IMR-90 (cell line): ENCODE measurements at regions not wholly inside any gene's neighbourhood (a gene's known extent, or its start where the extent isn't known, plus 50 kb on each side); places are given as distances from the start of the nearest gene placed in this dataset.

Source experiments
- ATAC-seq: fragments of 200-7000 bp; cut with Tn5 transposase; 2 replicates; pipeline ENCODE4 v1.9.1; 2020; ENCODE audit warnings: low read depth, mild to moderate bottlenecking, moderate library complexity
- BruUV-seq: library from RNA; stranded (reverse); fragments of 400-500 nt; replicated peaks from 2 replicates; lab custom pipeline; 2021; lab: Mats Ljungman, UMichigan
- CTCF ChIA-PET: fragments of 300-600 bp; formaldehyde crosslinking; extraction: SDS; loops from one replicate; lab custom pipeline; 2021; ENCODE audit warnings: antibody characterized with exemption; lab: Yijun Ruan, JAX
- POLR2A ChIA-PET: fragments of 300-600 bp; sonication (Branson Sonifier 250); formaldehyde crosslinking; loops from one replicate; lab custom pipeline; 2022; ENCODE audit warnings: antibody characterized with exemption; ENCODE audit not compliant: unreplicated experiment; lab: Charles Lee
- DNase-seq: peaks from one replicate; pipeline ENCODE4 v3.0.0; 2013
- H2AFZ ChIP-seq: replicated peaks from 2 replicates; pipeline ENCODE3; 2013; ENCODE audit warnings: low read length, mild to moderate bottlenecking; ENCODE audit not compliant: poor library complexity
- H2AK5ac ChIP-seq: 2 replicates; pipeline ENCODE4 v1.6.1; 2013; ENCODE audit warnings: low read depth, low read length, inconsistent platforms
- H2AK9ac ChIP-seq: replicated peaks from 2 replicates; pipeline ENCODE3; 2013; ENCODE audit warnings: mild to moderate bottlenecking, low read depth, low read length, moderate library complexity; ENCODE audit not compliant: poor library complexity
- H2BK120ac ChIP-seq: 2 replicates; pipeline ENCODE4 v1.6.1; 2013; ENCODE audit warnings: low read depth, low read length, inconsistent platforms
- H2BK15ac ChIP-seq: 3 replicates; pipeline ENCODE4 v1.6.1; 2013; ENCODE audit warnings: low read depth, low read length, inconsistent platforms
- H2BK20ac ChIP-seq: 2 replicates; pipeline ENCODE4 v1.6.1; 2013; ENCODE audit warnings: low read depth, mild to moderate bottlenecking, inconsistent platforms, low read length, moderate library complexity
- H2BK5ac ChIP-seq: 2 replicates; pipeline ENCODE4 v1.6.1; 2013; ENCODE audit warnings: mild to moderate bottlenecking, low read depth, low read length, inconsistent platforms; ENCODE audit not compliant: poor library complexity, severe bottlenecking
- H3K14ac ChIP-seq: replicated peaks from 2 replicates; pipeline ENCODE4 v1.6.1; 2013; ENCODE audit warnings: low read depth, low read length, inconsistent platforms
- H3K18ac ChIP-seq: 2 replicates; pipeline ENCODE4 v1.6.1; 2013; ENCODE audit warnings: low read depth, low read length, control low read depth
- H3K23ac ChIP-seq: 2 replicates; pipeline ENCODE4 v1.6.1; 2013; ENCODE audit warnings: low read depth, low read length, inconsistent platforms
- H3K27ac ChIP-seq: 2 replicates; pipeline ENCODE4 v1.5.1; 2013; ENCODE audit warnings: mild to moderate bottlenecking, control low read depth, low read length; ENCODE audit not compliant: insufficient read depth
- H3K27me3 ChIP-seq: 2 replicates; pipeline ENCODE4 v1.6.1; 2013; ENCODE audit warnings: low read length; ENCODE audit not compliant: control insufficient read depth, insufficient read depth
- H3K36me3 ChIP-seq: 2 replicates; pipeline ENCODE4 v1.6.1; 2013; ENCODE audit warnings: low read length, mixed read lengths; ENCODE audit not compliant: control insufficient read depth, insufficient read depth
- H3K4ac ChIP-seq: 2 replicates; pipeline ENCODE4 v1.6.1; 2013; ENCODE audit warnings: low read depth, low read length, inconsistent platforms
- H3K4me1 ChIP-seq: 2 replicates; pipeline ENCODE4 v1.6.1; 2013; ENCODE audit warnings: low read length, mixed read lengths; ENCODE audit not compliant: control insufficient read depth, insufficient read depth
- H3K4me2 ChIP-seq: 2 replicates; pipeline ENCODE4 v1.6.1; 2013; ENCODE audit warnings: low read depth, mild to moderate bottlenecking, control low read depth, low read length, moderate library complexity
- H3K4me3 ChIP-seq: 2 replicates; pipeline ENCODE4 v1.5.1; 2013; ENCODE audit warnings: low read depth, mild to moderate bottlenecking, control low read depth, low read length, moderate library complexity; ENCODE audit not compliant: insufficient read depth
- H3K56ac ChIP-seq: 2 replicates; pipeline ENCODE4 v1.6.1; 2013; ENCODE audit warnings: low read length, inconsistent platforms; ENCODE audit not compliant: insufficient read depth; ENCODE audit errors: extremely low read depth
- H3K79me1 ChIP-seq, 2 experiments: 2 replicates each; pipeline ENCODE4 v1.6.1; 2013; ENCODE audit warnings: low read length in 2 of 2, inconsistent platforms in 1 of 2, low read depth in 1 of 2
- H3K9ac ChIP-seq: 2 replicates; pipeline ENCODE4 v1.6.1; 2013; ENCODE audit warnings: low read depth, low read length, control low read depth
- H3K9me1 ChIP-seq: 2 replicates; pipeline ENCODE4 v1.6.1; 2013; ENCODE audit warnings: low read length, inconsistent platforms; ENCODE audit not compliant: insufficient read depth
- H3K9me3 ChIP-seq: 2 replicates; pipeline ENCODE4 v1.6.1; 2013; ENCODE audit warnings: low read length; ENCODE audit not compliant: control insufficient read depth, insufficient read depth
- H4K20me1 ChIP-seq: 2 replicates; pipeline ENCODE4 v1.6.1; 2013; ENCODE audit warnings: low read length, inconsistent platforms; ENCODE audit not compliant: insufficient read depth
- H4K5ac ChIP-seq: 2 replicates; pipeline ENCODE4 v1.6.1; 2013; ENCODE audit warnings: mild to moderate bottlenecking, low read depth, low read length, control low read depth
- H4K8ac ChIP-seq, 2 experiments: 2 replicates each; pipeline ENCODE4 v1.6.1; 2013; ENCODE audit warnings: low read depth in 2 of 2, low read length in 2 of 2, control low read depth in 1 of 2, inconsistent platforms in 1 of 2
- H4K91ac ChIP-seq: 2 replicates; pipeline ENCODE4 v1.6.1; 2013; ENCODE audit warnings: low read depth, low read length, inconsistent platforms; ENCODE audit not compliant: insufficient read depth
- BHLHE40 ChIP-seq: fragments of 150-350 bp; IDR thresholded peaks from 2 replicates; pipeline ENCODE4 v1.6.1; 2016; ENCODE audit warnings: mild to moderate bottlenecking, low read depth, low read length
- CEBPB ChIP-seq: IDR thresholded peaks from 2 replicates; pipeline ENCODE4 v1.6.1; 2012; ENCODE audit warnings: low read depth, low read length, improper control_type of control experiment
- CHD1 ChIP-seq: IDR thresholded peaks from 2 replicates; pipeline ENCODE4 v1.6.1; 2012; ENCODE audit warnings: low read depth, low read length, improper control_type of control experiment
- CTCF ChIP-seq: conservative IDR thresholded peaks from 2 replicates; pipeline ENCODE4 v1.5.1; 2012; ENCODE audit warnings: mild to moderate bottlenecking, low read depth, low read length, improper control_type of control experiment
- ELK1 ChIP-seq: fragments of 150-350 bp; IDR thresholded peaks from 2 replicates; pipeline ENCODE4 v1.6.1; 2016; ENCODE audit warnings: low read depth, mild to moderate bottlenecking, low read length, moderate library complexity, borderline replicate concordance
- FOS ChIP-seq: fragments of 150-350 bp; IDR thresholded peaks from 2 replicates; pipeline ENCODE4 v1.6.1; 2016; ENCODE audit warnings: low read depth, low read length
- MAFK ChIP-seq: IDR thresholded peaks from 2 replicates; pipeline ENCODE4 v1.6.1; 2012; ENCODE audit warnings: low read depth, low read length, improper control_type of control experiment
- MAZ ChIP-seq: IDR thresholded peaks from 2 replicates; pipeline ENCODE4 v1.6.1; 2012; ENCODE audit warnings: low read depth, mild to moderate bottlenecking, low read length, improper control_type of control experiment, moderate library complexity, borderline replicate concordance
- MXI1 ChIP-seq: IDR thresholded peaks from 2 replicates; pipeline ENCODE4 v1.6.1; 2012; ENCODE audit warnings: low read depth, mild to moderate bottlenecking, low read length, moderate library complexity, borderline replicate concordance
- NFE2L2 ChIP-seq: fragments of 150-350 bp; IDR thresholded peaks from 2 replicates; pipeline ENCODE4 v1.6.1; 2016; ENCODE audit warnings: low read depth, mild to moderate bottlenecking, low read length
- POLR2A ChIP-seq: IDR thresholded peaks from 2 replicates; pipeline ENCODE4 v1.6.1; 2012; ENCODE audit warnings: mild to moderate bottlenecking, low read depth, low read length
- RAD21 ChIP-seq: IDR thresholded peaks from 2 replicates; pipeline ENCODE4 v1.6.1; 2012; ENCODE audit warnings: low read length, improper control_type of control experiment
- RCOR1 ChIP-seq: IDR thresholded peaks from 2 replicates; pipeline ENCODE4 v1.6.1; 2012; ENCODE audit warnings: mild to moderate bottlenecking, low read length, improper control_type of control experiment; ENCODE audit not compliant: insufficient replicate concordance
- RFX5 ChIP-seq: IDR thresholded peaks from 2 replicates; pipeline ENCODE4 v1.8.0; 2012; ENCODE audit warnings: low read depth, mild to moderate bottlenecking, low read length, moderate library complexity
- SMC3 ChIP-seq: fragments of 150-350 bp; IDR thresholded peaks from 2 replicates; pipeline ENCODE4 v1.6.1; 2016; ENCODE audit warnings: low read depth, mild to moderate bottlenecking, antibody characterized with exemption, low read length, moderate library complexity
- WGBS, 2 experiments: methylation state at CpG; one replicate each; pipeline versions ENCODE4 v1.1.5 to v1.1.7; 2013; ENCODE audit warnings: missing lambda C conversion rate in 2 of 2; ENCODE audit not compliant: insufficient read length in 1 of 2; ENCODE audit errors: extremely low coverage in 2 of 2; 5-methylcytosine and 5-hydroxymethylcytosine counted together
- dilution Hi-C: fragments of 300-500 bp; cut with HindIII; formaldehyde crosslinking; loops from one replicate; pipeline ENCODE4 v1.14.3; 2018; ENCODE audit warnings: low sequenced_read_pairs; ENCODE audit not compliant: unreplicated experiment
- in situ Hi-C: fragments of 300-500 bp; cut with MboI; formaldehyde crosslinking; loops from 3 replicates; pipeline ENCODE4 v1.14.3; 2019; ENCODE audit warnings: low sequenced_read_pairs, inconsistent platforms, mixed read lengths
- intact Hi-C: fragments of 100-400 bp; cut with micrococcal nuclease; formaldehyde crosslinking; loops from 2 replicates; pipeline ENCODE4 v1.10.0; 2022

GRCh38 chr20:39885975-39886649 lies 802.9 kb downstream of the MAFB start:
- Histone ChIP-seq H3K18ac (no peak overlapping the region), H2AK9ac (no peak overlapping the region), H2BK20ac (peak overlapping the region; percentile 5; the same call in 1 of the 2 replicates), H3K9ac (no peak overlapping the region), H3K27ac (no peak overlapping the region), H3K9me3 (no peaks in the 10 kb centered on the region), H4K5ac (no peak overlapping the region), H3K14ac (no peak overlapping the region), H3K27me3 (peaks cover 1% of the 10 kb centered on the region; the same call in 1 of the 2 replicates), H3K4me1 (peaks cover 2% of the 10 kb centered on the region; the same call in 1 of the 2 replicates), H3K79me1 (no peaks in the 10 kb centered on the region), H4K91ac (no peak overlapping the region), H3K23ac (no peak overlapping the region), H2BK15ac (peak overlapping the region; percentile 51; the same call in 1 of the 3 replicates), H3K4me3 (no peak overlapping the region), H3K9me1 (no peaks in the 10 kb centered on the region), H3K4ac (no peak overlapping the region), H2BK120ac (0 out of 2 replicates have a peak overlapping the region, but pooled peaks have one; percentile 11), H4K8ac (no peak overlapping the region), H3K36me3 (no peaks in the 10 kb centered on the region), H3K4me2 (no peak overlapping the region), H2BK5ac (no peak overlapping the region), H2AK5ac (no peak overlapping the region), H2AFZ (peak overlapping the region; percentile 40), H4K20me1 (no peaks in the 10 kb centered on the region), H3K56ac (no peak overlapping the region)
- dilution Hi-C loops (no loop called here), intact Hi-C loops (no loop called here), in situ Hi-C loops (loop anchor here (25.0 kb wide), 1 partner anchor 801 kb away; the partner anchor contains the start of gene MAFB)
- BruUV-seq: no TSS peak
- 30% methylated on average over 2 of the region's 7 CpGs; no CpG with 5 or more reads in 1 of the 2 experiments for WGBS, 2 experiments
- ChIA-PET CTCF (interaction anchor here (1.0 kb wide), 1 partner anchor 11 kb away, joined by 3 read pairs; no protein-coding TSS in a partner anchor), POLR2A (interaction anchor here (1.0 kb wide), 1 partner anchor 35 kb away, joined by 3 read pairs; no protein-coding TSS in a partner anchor)
- ATAC-seq: peak; percentile 90
- DNase-seq: peak; percentile 88
- TF ChIP-seq RFX5 (no peak), RCOR1 (no peak), ELK1 (no peak), SMC3 (peak; percentile 57), POLR2A (no peak), NFE2L2 (no peak), MAZ (no peak), CTCF (peak; percentile 64), CEBPB (no peak), MXI1 (0 out of 2 replicates have a peak, but pooled peaks have one; percentile 36), MAFK (no peak), FOS (no peak), CHD1 (no peak), RAD21 (peak; percentile 68), BHLHE40 (peak; percentile 67; the same call in 1 of the 2 replicates)
